ENCODE measurements at regions not wholly inside any gene's neighbourhood (a gene's known extent, or its start where the extent isn't known, plus 50 kb on each side); places are given as distances from the start of the nearest gene placed in this dataset.
"Not testable (repeated sequence)": the region's sequence is repeated elsewhere in the genome, so short reads cannot be mapped to it uniquely, and the experiment has no call there.

GRCh38 chr10:29865700-29866355, 193.6 kb downstream of the JCAD start:
- H3K27me3 ChIP-seq (ENCODE audit: insufficient read depth, low read length, poor library complexity, severe bottlenecking) = no peaks in the 10 kb centered on the region
- TF ChIP-seq CTCF (conservative IDR thresholded peaks at IDR 0.05; ENCODE audit: low read length) = no peak
- no peak for TF ChIP-seq EZH2phosphoT487 (IDR thresholded peaks at IDR 0.05; ENCODE audit: borderline replicate concordance)
- no peaks in the 10 kb centered on the region for H3K9me2 ChIP-seq (replicated peaks; ENCODE audit: low read depth, low read length)
- H2AFZ ChIP-seq (ENCODE audit: low read length) = no peak overlapping the region
- no peak overlapping the region for H3K9ac ChIP-seq (ENCODE audit: low read depth, low read length, poor library complexity, severe bottlenecking)
- H3K9me3 ChIP-seq (ENCODE audit: insufficient read depth, low read depth, low read length) = no peaks in the 10 kb centered on the region
- H3K4me3 ChIP-seq (ENCODE audit: low read length, poor library complexity, severe bottlenecking) = no peak overlapping the region
- no peaks in the 10 kb centered on the region for H3K4me1 ChIP-seq (ENCODE audit: insufficient read depth, low read length, poor library complexity, severe bottlenecking)
- H3K4me2 ChIP-seq (ENCODE audit: low read depth, low read length, poor library complexity, severe bottlenecking) = no peak overlapping the region
- no peaks in the 10 kb centered on the region for H3K36me3 ChIP-seq (ENCODE audit: insufficient read depth, low read length)
- H3K79me2 ChIP-seq (ENCODE audit: insufficient read depth, low read length) = no peaks in the 10 kb centered on the region
- H4K20me1 ChIP-seq (ENCODE audit: insufficient read depth, low read length, poor library complexity, severe bottlenecking) = no peaks in the 10 kb centered on the region
- H3F3A ChIP-seq (ENCODE audit: low read depth) = no peaks in the 10 kb centered on the region

- no peaks in the 10 kb centered on the region for H3K9me3 ChIP-seq (ENCODE audit: insufficient read depth, low read depth, low read length)
- H3K36me3 ChIP-seq (ENCODE audit: insufficient read depth, low read length) = no peaks in the 10 kb centered on the region
- TF ChIP-seq EZH2phosphoT487 (IDR thresholded peaks at IDR 0.05; ENCODE audit: borderline replicate concordance) (no peak), CTCF (conservative IDR thresholded peaks at IDR 0.05; ENCODE audit: low read length) (no peak)
- no peaks in the 10 kb centered on the region for H3F3A ChIP-seq (ENCODE audit: low read depth)
- H2AFZ ChIP-seq (ENCODE audit: low read length) = no peak overlapping the region
- no peak overlapping the region for H3K4me3 ChIP-seq (ENCODE audit: low read length, poor library complexity, severe bottlenecking)
- no peaks in the 10 kb centered on the region for H3K27me3 ChIP-seq (ENCODE audit: insufficient read depth, low read length, poor library complexity, severe bottlenecking)
- no peak overlapping the region for H3K4me2 ChIP-seq (ENCODE audit: low read depth, low read length, poor library complexity, severe bottlenecking)
- H4K20me1 ChIP-seq (ENCODE audit: insufficient read depth, low read length, poor library complexity, severe bottlenecking) = no peaks in the 10 kb centered on the region
- no peaks in the 10 kb centered on the region for H3K4me1 ChIP-seq (ENCODE audit: insufficient read depth, low read length, poor library complexity, severe bottlenecking)
- H3K79me2 ChIP-seq (ENCODE audit: insufficient read depth, low read length) = no peaks in the 10 kb centered on the region
- H3K9ac ChIP-seq (ENCODE audit: low read depth, low read length, poor library complexity, severe bottlenecking) = no peak overlapping the region
- no peaks in the 10 kb centered on the region for H3K9me2 ChIP-seq (replicated peaks; ENCODE audit: low read depth, low read length)
Measured at GRCh38 chr10:29862923-29863614, 196.3 kb downstream of the JCAD start.

GRCh38 chr10:29861811-29862505, 197.4 kb downstream of the JCAD start:
- Histone ChIP-seq H3K4me1 (ENCODE audit: insufficient read depth, low read length, poor library complexity, severe bottlenecking) (no peaks in the 10 kb centered on the region), H3F3A (ENCODE audit: low read depth) (no peaks in the 10 kb centered on the region), H3K9me2 (replicated peaks; ENCODE audit: low read depth, low read length) (no peaks in the 10 kb centered on the region), H3K4me2 (ENCODE audit: low read depth, low read length, poor library complexity, severe bottlenecking) (no peak overlapping the region), H3K27me3 (ENCODE audit: insufficient read depth, low read length, poor library complexity, severe bottlenecking) (no peaks in the 10 kb centered on the region), H2AFZ (ENCODE audit: low read length) (no peak overlapping the region), H3K36me3 (ENCODE audit: insufficient read depth, low read length) (no peaks in the 10 kb centered on the region), H4K20me1 (ENCODE audit: insufficient read depth, low read length, poor library complexity, severe bottlenecking) (no peaks in the 10 kb centered on the region), H3K79me2 (ENCODE audit: insufficient read depth, low read length) (no peaks in the 10 kb centered on the region), H3K4me3 (ENCODE audit: low read length, poor library complexity, severe bottlenecking) (no peak overlapping the region), H3K9ac (ENCODE audit: low read depth, low read length, poor library complexity, severe bottlenecking) (no peak overlapping the region), H3K9me3 (ENCODE audit: insufficient read depth, low read depth, low read length) (no peaks in the 10 kb centered on the region)
- TF ChIP-seq EZH2phosphoT487 (IDR thresholded peaks at IDR 0.05; ENCODE audit: borderline replicate concordance) (no peak), CTCF (conservative IDR thresholded peaks at IDR 0.05; ENCODE audit: low read length) (no peak)

GRCh38 chr10:29861231-29861630, 198.2 kb downstream of the JCAD start:
- H3F3A ChIP-seq (ENCODE audit: low read depth); H3K9me2 ChIP-seq (replicated peaks; ENCODE audit: low read depth, low read length); H3K36me3 ChIP-seq (ENCODE audit: insufficient read depth, low read length); H3K9ac ChIP-seq (ENCODE audit: low read depth, low read length, poor library complexity, severe bottlenecking); H2AFZ ChIP-seq (ENCODE audit: low read length); H3K27me3 ChIP-seq (ENCODE audit: insufficient read depth, low read length, poor library complexity, severe bottlenecking); H3K4me3 ChIP-seq (ENCODE audit: low read length, poor library complexity, severe bottlenecking); H3K79me2 ChIP-seq (ENCODE audit: insufficient read depth, low read length); H3K4me1 ChIP-seq (ENCODE audit: insufficient read depth, low read length, poor library complexity, severe bottlenecking); H4K20me1 ChIP-seq (ENCODE audit: insufficient read depth, low read length, poor library complexity, severe bottlenecking); H3K4me2 ChIP-seq (ENCODE audit: low read depth, low read length, poor library complexity, severe bottlenecking); H3K9me3 ChIP-seq (ENCODE audit: insufficient read depth, low read depth, low read length): not testable (repeated sequence)

All from Loucy (cell line).